Neuronal stem cell (in vitro differentiated cells): ENCODE measurements at regions not wholly inside any gene's neighbourhood (a gene's known extent, or its start where the extent isn't known, plus 50 kb on each side); places are given as distances from the start of the nearest gene placed in this dataset.

Experiments
- DNase-seq: peaks from one replicate; pipeline ENCODE4 v3.0.0-alpha.2; 2013; ENCODE audit warnings: low spot score
- H2AFZ ChIP-seq: one replicate; pipeline ENCODE4 v1.6.1; 2013; ENCODE audit warnings: mild to moderate bottlenecking, low read length, inconsistent platforms
- H2AK5ac ChIP-seq: 2 replicates; pipeline ENCODE4 v1.6.1; 2013; ENCODE audit warnings: low read depth, mild to moderate bottlenecking, inconsistent platforms, low read length, moderate library complexity, mixed read lengths
- H2BK120ac ChIP-seq: 2 replicates; pipeline ENCODE4 v1.6.1; 2013; ENCODE audit warnings: low read depth, mild to moderate bottlenecking, inconsistent platforms, low read length, moderate library complexity, mixed read lengths
- H2BK12ac ChIP-seq: one replicate; pipeline ENCODE4 v1.6.1; 2013; ENCODE audit warnings: low read length, inconsistent platforms
- H2BK15ac ChIP-seq: 2 replicates; pipeline ENCODE4 v1.6.1; 2013; ENCODE audit warnings: mild to moderate bottlenecking, low read length, inconsistent platforms, mixed read lengths
- H2BK5ac ChIP-seq: one replicate; pipeline ENCODE4 v1.6.1; 2013; ENCODE audit warnings: inconsistent platforms, mild to moderate bottlenecking, low read length, moderate library complexity
- H3K14ac ChIP-seq: one replicate; pipeline ENCODE4 v1.6.1; 2013; ENCODE audit warnings: low read length, inconsistent platforms
- H3K18ac ChIP-seq: 2 replicates; pipeline ENCODE4 v1.6.1; 2013; ENCODE audit warnings: low read length, inconsistent platforms
- H3K23ac ChIP-seq: 2 replicates; pipeline ENCODE4 v1.6.1; 2013; ENCODE audit warnings: low read depth, mild to moderate bottlenecking, mixed read lengths, low read length, inconsistent platforms; ENCODE audit not compliant: poor library complexity
- H3K27ac ChIP-seq: replicated peaks from 3 replicates; pipeline ENCODE4 v1.5.1; 2013; ENCODE audit warnings: low read length, inconsistent platforms
- H3K27me3 ChIP-seq, 3 experiments: 2 replicates each; pipeline ENCODE4 v1.6.1; 2013; ENCODE audit warnings: low read length in 3 of 3, mild to moderate bottlenecking in 2 of 3, inconsistent platforms in 1 of 3, low read depth in 1 of 3, mixed read lengths in 1 of 3, moderate library complexity in 1 of 3; ENCODE audit not compliant: control insufficient read depth in 3 of 3, insufficient read depth in 3 of 3
- H3K36me3 ChIP-seq, 2 donors: replicated peaks in 1 of 2; 2 replicates each; pipeline ENCODE4 v1.6.1; 2013; ENCODE audit warnings: low read length in 2 of 2; ENCODE audit not compliant: control insufficient read depth in 2 of 2, insufficient read depth in 2 of 2
- H3K4ac ChIP-seq: 2 replicates; pipeline ENCODE4 v1.6.1; 2013; ENCODE audit warnings: inconsistent platforms, mild to moderate bottlenecking, low read length, moderate library complexity
- H3K4me1 ChIP-seq, 2 donors: 1 replicate in 1 of 2; 2 replicates in 1 of 2; pipeline ENCODE4 v1.6.1; 2013; ENCODE audit warnings: low read length in 2 of 2, low read depth in 1 of 2; ENCODE audit not compliant: control insufficient read depth in 2 of 2, insufficient read depth in 1 of 2
- H3K4me2 ChIP-seq: one replicate; pipeline ENCODE4 v1.6.1; 2013; ENCODE audit warnings: mild to moderate bottlenecking, low read length, inconsistent platforms; ENCODE audit not compliant: insufficient read depth, poor library complexity, severe bottlenecking
- H3K4me3 ChIP-seq, 2 donors: 2 replicates each; pipeline ENCODE4 v1.5.1; 2013; ENCODE audit warnings: low read length in 2 of 2, mild to moderate bottlenecking in 2 of 2, inconsistent platforms in 1 of 2, moderate library complexity in 1 of 2
- H3K79me1 ChIP-seq: one replicate; pipeline ENCODE4 v1.6.1; 2013; ENCODE audit warnings: low read depth, mild to moderate bottlenecking, inconsistent platforms, low read length, moderate library complexity
- H3K9ac ChIP-seq: one replicate; pipeline ENCODE4 v1.6.1; 2013; ENCODE audit warnings: mild to moderate bottlenecking, low read depth, low read length, inconsistent platforms; ENCODE audit not compliant: poor library complexity
- H3K9me3 ChIP-seq, 2 donors: replicated peaks in 1 of 2; 2 replicates each; pipeline versions ENCODE3 to v1.6.1; 2013; ENCODE audit warnings: low read length in 2 of 2, mild to moderate bottlenecking in 2 of 2, inconsistent platforms in 1 of 2, low read depth in 1 of 2, mixed read lengths in 1 of 2, moderate library complexity in 1 of 2; ENCODE audit not compliant: control insufficient read depth in 2 of 2, insufficient read depth in 1 of 2
- H4K8ac ChIP-seq: one replicate; pipeline ENCODE4 v1.6.1; 2013; ENCODE audit warnings: low read depth, mild to moderate bottlenecking, inconsistent platforms, low read length, moderate library complexity
- H4K91ac ChIP-seq: one replicate; pipeline ENCODE4 v1.6.1; 2013; ENCODE audit warnings: low read length, low read depth, mild to moderate bottlenecking, inconsistent platforms; ENCODE audit not compliant: poor library complexity
- WGBS, 2 donors: extraction: QIAGEN DNeasy Blood & Tissue Kit; methylation state at CpG; one replicate each; pipeline ENCODE4 v1.1.7; 2013; ENCODE audit warnings: missing lambda C conversion rate in 2 of 2, mixed read lengths in 1 of 2; ENCODE audit not compliant: insufficient read length in 2 of 2, insufficient replicate concordance in 1 of 2; ENCODE audit errors: extremely low coverage in 2 of 2; 5-methylcytosine and 5-hydroxymethylcytosine counted together

DNA sequence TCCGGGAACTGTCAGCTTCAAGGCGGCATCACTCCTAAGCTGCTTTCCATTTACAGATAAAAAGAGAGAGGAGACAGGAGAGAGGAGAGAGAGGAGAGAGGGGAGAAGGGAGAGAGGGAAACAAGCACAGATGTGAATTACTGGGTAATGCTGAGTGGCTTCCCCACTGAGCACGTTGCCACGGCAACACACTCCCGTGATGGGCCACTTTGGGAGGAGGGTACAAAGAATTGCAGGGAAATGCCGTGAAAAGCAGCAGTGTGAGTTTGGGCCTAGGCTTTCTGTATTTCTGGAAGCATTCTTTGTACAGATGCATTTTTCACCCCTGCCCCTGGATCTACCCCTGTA lies 128.0 kb upstream of the IRF2BP2 start:
- Histone ChIP-seq H2BK15ac (no peak overlapping the region), H2AFZ (peak overlapping the region; percentile 2), H3K4me2 (no peak overlapping the region), H3K14ac (no peak overlapping the region), H3K4ac (no peak overlapping the region), H3K4me3 (peak overlapping the region in 1 of 2 donors; percentile 0), H3K4me1 (peaks cover 12 to 19% of the 10 kb centered on the region in 2 donors), H3K23ac (no peak overlapping the region), H2AK5ac (no peak overlapping the region), H4K91ac (no peak overlapping the region), H3K18ac (peak overlapping the region; percentile 15), H3K9ac (no peak overlapping the region), H3K27me3 (peaks cover 0 to under 1% (median 0%) of the 10 kb centered on the region in 3 experiments), H3K9me3 (peaks cover 0 to 3% of the 10 kb centered on the region in 2 donors), H2BK120ac (no peak overlapping the region), H3K27ac (no peak overlapping the region), H3K79me1 (no peaks in the 10 kb centered on the region), H2BK5ac (no peak overlapping the region), H2BK12ac (no peak overlapping the region), H3K36me3 (no peaks in the 10 kb centered on the region), H4K8ac (no peak overlapping the region)
- no peak for DNase-seq
- no CpG with 5 or more reads among the region's 6 CpGs for WGBS, 2 donors

GRCh38 chr1:234735916-234736315 lies 125.9 kb upstream of the IRF2BP2 start:
- Histone ChIP-seq H3K23ac (no peak overlapping the region), H4K91ac (no peak overlapping the region), H3K4me3 (no peak overlapping the region), H2AFZ (peak overlapping the region; percentile 22), H3K4me1 (peaks cover 12 to 22% of the 10 kb centered on the region in 2 donors), H2BK5ac (no peak overlapping the region), H2BK120ac (no peak overlapping the region), H3K36me3 (no peaks in the 10 kb centered on the region), H2BK12ac (no peak overlapping the region), H3K27ac (no peak overlapping the region), H3K9me3 (peaks cover 0 to 3% of the 10 kb centered on the region in 2 donors), H2BK15ac (no peak overlapping the region), H3K27me3 (no peaks in the 10 kb centered on the region), H3K14ac (no peak overlapping the region), H3K79me1 (no peaks in the 10 kb centered on the region), H3K4me2 (no peak overlapping the region), H4K8ac (no peak overlapping the region), H2AK5ac (no peak overlapping the region), H3K4ac (no peak overlapping the region), H3K18ac (no peak overlapping the region), H3K9ac (no peak overlapping the region)
- DNase-seq: no peak
- no CpG with 5 or more reads among the region's 14 CpGs for WGBS, 2 donors

DNA sequence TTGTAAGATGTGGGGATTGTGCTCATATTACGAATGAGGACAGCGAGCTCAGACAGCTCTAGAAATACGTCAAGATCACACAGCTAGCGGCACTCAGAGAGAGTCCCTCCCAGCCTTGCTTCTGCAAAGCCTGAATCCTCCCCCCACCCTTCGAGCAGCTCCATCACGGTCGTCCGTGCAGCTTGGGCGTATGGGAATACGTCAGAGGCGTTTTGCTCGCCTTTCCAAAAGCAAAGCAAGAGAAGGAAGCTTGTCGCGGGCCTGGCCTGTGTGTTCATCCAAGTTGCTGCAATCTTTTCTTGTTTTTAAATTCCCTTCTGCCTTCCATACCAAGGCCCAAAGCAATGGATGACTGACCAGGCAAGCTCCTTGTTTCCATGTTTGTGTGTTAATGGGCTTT lies 125.5 kb upstream of the IRF2BP2 start:
- no peak overlapping the region for H2BK5ac ChIP-seq
- no CpG with 5 or more reads among the region's 14 CpGs for WGBS, 2 donors
- no peak overlapping the region for H2BK120ac ChIP-seq
- peaks cover 0 to 3% of the 10 kb centered on the region in 2 donors for H3K9me3 ChIP-seq
- no peak for DNase-seq
- H2BK12ac ChIP-seq: no peak overlapping the region
- H2BK15ac ChIP-seq: no peak overlapping the region
- H2AK5ac ChIP-seq: peak overlapping the region; percentile 16
- no peak overlapping the region for H3K27ac ChIP-seq
- no peak overlapping the region for H4K8ac ChIP-seq
- H2AFZ ChIP-seq: peak overlapping the region; percentile 22
- H3K18ac ChIP-seq: no peak overlapping the region
- no peak overlapping the region for H3K23ac ChIP-seq
- H3K4me1 ChIP-seq: peaks cover 12 to 24% of the 10 kb centered on the region in 2 donors
- H3K4me2 ChIP-seq: no peak overlapping the region
- H3K4me3 ChIP-seq: no peak overlapping the region
- H3K27me3 ChIP-seq: no peaks in the 10 kb centered on the region
- H3K4ac ChIP-seq: no peak overlapping the region
- no peak overlapping the region for H3K9ac ChIP-seq
- H4K91ac ChIP-seq: no peak overlapping the region
- H3K79me1 ChIP-seq: no peaks in the 10 kb centered on the region
- H3K14ac ChIP-seq: no peak overlapping the region
- H3K36me3 ChIP-seq: no peaks in the 10 kb centered on the region

DNA sequence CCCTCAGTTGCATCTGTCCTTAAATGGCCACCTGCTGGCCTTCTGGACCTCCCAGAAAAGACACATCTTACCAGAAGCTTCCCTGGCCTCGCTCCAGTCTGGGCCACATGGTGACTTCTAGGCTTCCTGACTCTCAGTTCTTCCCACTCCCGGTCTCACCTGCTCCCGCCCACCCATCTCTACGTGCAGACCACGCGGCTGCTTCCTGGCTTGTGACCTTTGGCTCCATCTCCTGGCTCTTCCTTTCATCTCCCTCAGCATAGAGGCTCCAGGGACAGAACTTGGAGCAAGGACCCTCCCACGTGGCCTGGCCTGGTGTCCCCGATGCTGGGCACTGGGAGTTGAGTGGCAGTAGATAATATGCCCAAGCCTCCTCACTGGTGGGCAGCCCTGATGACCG lies 124.9 kb upstream of the IRF2BP2 start:
- peak overlapping the region; percentile 16 for H2AK5ac ChIP-seq
- H2BK12ac ChIP-seq: no peak overlapping the region
- no peak overlapping the region for H3K14ac ChIP-seq
- H2BK15ac ChIP-seq: peak overlapping the region; percentile 34
- no peaks in the 10 kb centered on the region for H3K27me3 ChIP-seq
- H4K8ac ChIP-seq: no peak overlapping the region
- no peaks in the 10 kb centered on the region for H3K36me3 ChIP-seq
- no peak overlapping the region for H2BK120ac ChIP-seq
- H2AFZ ChIP-seq: no peak overlapping the region
- no peak overlapping the region for H2BK5ac ChIP-seq
- no peak for DNase-seq
- H3K4me3 ChIP-seq: no peak overlapping the region
- no peak overlapping the region for H3K9ac ChIP-seq
- peaks cover 12 to 27% of the 10 kb centered on the region in 2 donors for H3K4me1 ChIP-seq
- H4K91ac ChIP-seq: no peak overlapping the region
- no CpG with 5 or more reads among the region's 9 CpGs for WGBS, 2 donors
- H3K4me2 ChIP-seq: no peak overlapping the region
- H3K9me3 ChIP-seq: peaks cover 0 to 3% of the 10 kb centered on the region in 2 donors
- no peak overlapping the region for H3K27ac ChIP-seq
- H3K23ac ChIP-seq: no peak overlapping the region
- no peak overlapping the region for H3K4ac ChIP-seq
- peak overlapping the region; percentile 9 for H3K18ac ChIP-seq
- H3K79me1 ChIP-seq: no peaks in the 10 kb centered on the region
